AG09309 (cell line): ENCODE measurements at regions not wholly inside any gene's neighbourhood (a gene's known extent, or its start where the extent isn't known, plus 50 kb on each side); places are given as distances from the start of the nearest gene placed in this dataset.

Experiments used
- DNase-seq: peaks from one replicate; pipeline ENCODE4 v3.0.0-alpha.2; 2010; ENCODE audit warnings: low read depth
- H3K4me3 ChIP-seq: 2 replicates; pipeline ENCODE4 v1.5.1; 2011; ENCODE audit warnings: mild to moderate bottlenecking, low read depth, low read length, moderate library complexity; ENCODE audit not compliant: control insufficient read depth
- CTCF ChIP-seq: IDR thresholded peaks from 2 replicates; pipeline ENCODE4 v1.5.1; 2011; ENCODE audit warnings: mild to moderate bottlenecking, low read depth, low read length, inconsistent platforms; ENCODE audit not compliant: insufficient read depth, control insufficient read depth; ENCODE audit errors: missing control alignments

- no peak for DNase-seq
- TF ChIP-seq CTCF: no peak
- no peak overlapping the region for H3K4me3 ChIP-seq
Observed at GRCh38 chr16:51402785-51403184, 251.7 kb upstream of the SALL1 start.

- no peak for DNase-seq
- no peak overlapping the region for H3K4me3 ChIP-seq
- no peak for TF ChIP-seq CTCF
Observed at GRCh38 chr16:51402298-51402697, 251.2 kb upstream of the SALL1 start.

- TF ChIP-seq CTCF: no peak
- DNase-seq: no peak
- no peak overlapping the region for H3K4me3 ChIP-seq
Observed at GRCh38 chr16:51401673-51402072, 250.6 kb upstream of the SALL1 start.

- no peak for DNase-seq
- no peak overlapping the region for H3K4me3 ChIP-seq
- TF ChIP-seq CTCF: no peak
Observed at GRCh38 chr16:51399908-51400670, 249.0 kb upstream of the SALL1 start.

GRCh38 chr16:51394421-51394820 is 243.4 kb upstream of the SALL1 start:
- DNase-seq: no peak
- no peak overlapping the region for H3K4me3 ChIP-seq

GRCh38 chr16:51393381-51394005 is 242.4 kb upstream of the SALL1 start:
- no peak for TF ChIP-seq CTCF
- peak; percentile 4 for DNase-seq
- H3K4me3 ChIP-seq: no peak overlapping the region

More at GRCh38 chr16:51394421-51394820, 243.4 kb upstream of the SALL1 start:
- no peak for TF ChIP-seq CTCF
